OCI-LY1 (cell line): ENCODE measurements at regions not wholly inside any gene's neighbourhood (a gene's known extent, or its start where the extent isn't known, plus 50 kb on each side); places are given as distances from the start of the nearest gene placed in this dataset.

ENCODE experiments used
- H2AFZ ChIP-seq: fragments of 200-600 bp; sonication (generic), shearing (Covaris generic); 2 replicates; pipeline ENCODE4 v1.6.0; 2014; ENCODE audit warnings: antibody characterized with exemption, mild to moderate bottlenecking, low read length
- H3F3A ChIP-seq: fragments of 200-600 bp; sonication (generic), shearing (Covaris generic); 2 replicates; pipeline ENCODE4 v1.6.0; 2014; ENCODE audit warnings: mild to moderate bottlenecking, antibody characterized with exemption, low read length, moderate library complexity; ENCODE audit not compliant: insufficient read depth
- H3K27ac ChIP-seq: fragments of 200-600 bp; sonication (generic); 2 replicates; pipeline ENCODE4 v1.5.1; 2014; ENCODE audit warnings: low read length, mixed run types, mild to moderate bottlenecking, low read depth; ENCODE audit not compliant: poor library complexity, severe bottlenecking
- H3K27me3 ChIP-seq: fragments of 200-600 bp; sonication (generic); 2 replicates; pipeline ENCODE4 v1.6.0; 2014; ENCODE audit warnings: antibody characterized with exemption, mild to moderate bottlenecking, low read length, moderate library complexity; ENCODE audit not compliant: insufficient read depth
- H3K36me3 ChIP-seq: fragments of 200-600 bp; sonication (generic); 2 replicates; pipeline ENCODE4 v1.6.1; 2014; ENCODE audit warnings: mild to moderate bottlenecking, antibody characterized with exemption, low read length, moderate library complexity, mixed read lengths; ENCODE audit not compliant: insufficient read depth
- H3K4me1 ChIP-seq: fragments of 200-600 bp; sonication (generic); 2 replicates; pipeline ENCODE4 v1.5.1; 2014; ENCODE audit warnings: mild to moderate bottlenecking, low read length, moderate library complexity; ENCODE audit not compliant: insufficient read depth, severe bottlenecking
- H3K4me2 ChIP-seq: fragments of 200-600 bp; sonication (generic), shearing (Covaris generic); 2 replicates; pipeline ENCODE4 v1.6.1; 2014; ENCODE audit warnings: low read length
- H3K4me3 ChIP-seq: fragments of 200-600 bp; sonication (generic); 2 replicates; pipeline ENCODE4 v1.5.1; 2014; ENCODE audit warnings: low read length, low read depth, mild to moderate bottlenecking, mixed read lengths; ENCODE audit not compliant: poor library complexity, severe bottlenecking
- H3K79me2 ChIP-seq: fragments of 200-600 bp; shearing (Covaris generic); 2 replicates; pipeline ENCODE4 v1.6.1; 2016; ENCODE audit warnings: mixed run types, low read length, mixed read lengths; ENCODE audit not compliant: insufficient read depth
- H3K9ac ChIP-seq: fragments of 200-600 bp; sonication (generic), shearing (Covaris generic); 2 replicates; pipeline ENCODE4 v1.6.1; 2014; ENCODE audit warnings: mild to moderate bottlenecking, low read length, mixed read lengths
- H3K9me2 ChIP-seq: fragments of 200-600 bp; sonication (generic), shearing (Covaris generic); 2 replicates; pipeline ENCODE4 v1.6.1; 2014; ENCODE audit warnings: low read depth, mild to moderate bottlenecking, low read length, mixed read lengths
- H3K9me3 ChIP-seq: fragments of 200-600 bp; shearing (Covaris generic); 2 replicates; pipeline ENCODE4 v1.6.1; 2014; ENCODE audit warnings: low read length, mixed read lengths
- H4K20me1 ChIP-seq: fragments of 200-600 bp; sonication (generic), shearing (Covaris generic); 2 replicates; pipeline ENCODE4 v1.6.0; 2016; ENCODE audit warnings: mild to moderate bottlenecking, low read length; ENCODE audit not compliant: insufficient read depth
- EZH2 ChIP-seq: fragments of 200-600 bp; sonication (generic), shearing (Covaris generic); IDR thresholded peaks from 2 replicates; pipeline ENCODE4 v1.8.0; 2017; ENCODE audit warnings: borderline replicate concordance, mixed run types, mild to moderate bottlenecking, antibody characterized with exemption, low read length, moderate library complexity, mixed read lengths
- TF ChIP-seq, protein P1 (sequence below): fragments of 200-600 bp; sonication (generic), shearing (Covaris generic); IDR thresholded peaks from 2 replicates; pipeline ENCODE4 v1.5.1; 2017; ENCODE audit warnings: mild to moderate bottlenecking, antibody characterized with exemption, low read length, moderate library complexity, mixed read lengths

DNA sequence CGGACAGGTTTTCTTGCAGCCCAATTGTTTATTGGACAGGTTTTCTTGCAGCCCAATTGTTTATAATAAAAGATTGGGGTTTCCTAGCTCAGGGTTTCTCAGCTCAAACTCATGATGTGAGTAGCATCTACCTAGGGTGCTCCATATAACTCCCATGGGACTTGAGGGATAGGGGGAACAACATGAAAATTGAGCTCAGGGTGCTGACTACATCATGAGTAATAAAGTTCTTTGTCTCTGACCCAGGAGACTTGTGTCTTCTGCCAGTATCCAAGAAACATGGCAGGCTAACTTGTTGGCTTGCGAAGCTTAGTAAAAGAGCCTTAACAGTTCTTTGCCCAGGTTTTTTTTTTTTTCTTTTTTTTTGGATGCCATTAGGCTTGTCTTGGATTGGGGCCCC lies 59.2 kb upstream of the MYCBP2 start:
- no peaks in the 10 kb centered on the region for H3K4me1 ChIP-seq
- H3K79me2 ChIP-seq: no peaks in the 10 kb centered on the region
- H3K36me3 ChIP-seq: no peaks in the 10 kb centered on the region
- no peaks in the 10 kb centered on the region for H3K9me2 ChIP-seq
- H3K27me3 ChIP-seq: peaks cover 5% of the 10 kb centered on the region; the same call in 1 of the 2 replicates
- no peak overlapping the region for H3K4me3 ChIP-seq
- H3F3A ChIP-seq: no peaks in the 10 kb centered on the region
- no peak overlapping the region for H3K27ac ChIP-seq
- no peak for TF ChIP-seq EZH2
- TF ChIP-seq, protein P1, sequence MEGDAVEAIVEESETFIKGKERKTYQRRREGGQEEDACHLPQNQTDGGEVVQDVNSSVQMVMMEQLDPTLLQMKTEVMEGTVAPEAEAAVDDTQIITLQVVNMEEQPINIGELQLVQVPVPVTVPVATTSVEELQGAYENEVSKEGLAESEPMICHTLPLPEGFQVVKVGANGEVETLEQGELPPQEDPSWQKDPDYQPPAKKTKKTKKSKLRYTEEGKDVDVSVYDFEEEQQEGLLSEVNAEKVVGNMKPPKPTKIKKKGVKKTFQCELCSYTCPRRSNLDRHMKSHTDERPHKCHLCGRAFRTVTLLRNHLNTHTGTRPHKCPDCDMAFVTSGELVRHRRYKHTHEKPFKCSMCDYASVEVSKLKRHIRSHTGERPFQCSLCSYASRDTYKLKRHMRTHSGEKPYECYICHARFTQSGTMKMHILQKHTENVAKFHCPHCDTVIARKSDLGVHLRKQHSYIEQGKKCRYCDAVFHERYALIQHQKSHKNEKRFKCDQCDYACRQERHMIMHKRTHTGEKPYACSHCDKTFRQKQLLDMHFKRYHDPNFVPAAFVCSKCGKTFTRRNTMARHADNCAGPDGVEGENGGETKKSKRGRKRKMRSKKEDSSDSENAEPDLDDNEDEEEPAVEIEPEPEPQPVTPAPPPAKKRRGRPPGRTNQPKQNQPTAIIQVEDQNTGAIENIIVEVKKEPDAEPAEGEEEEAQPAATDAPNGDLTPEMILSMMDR: no peak
- H3K9ac ChIP-seq: no peak overlapping the region
- H3K9me3 ChIP-seq: no peaks in the 10 kb centered on the region
- H4K20me1 ChIP-seq: no peaks in the 10 kb centered on the region
- no peak overlapping the region for H3K4me2 ChIP-seq
- no peak overlapping the region for H2AFZ ChIP-seq

GRCh38 chr13:77384999-77385398 lies 58.1 kb upstream of the MYCBP2 start:
- Histone ChIP-seq H3K79me2 (no peaks in the 10 kb centered on the region), H3K36me3 (no peaks in the 10 kb centered on the region), H4K20me1 (no peaks in the 10 kb centered on the region), H3K9me3 (no peaks in the 10 kb centered on the region), H3K9ac (no peak overlapping the region), H3K27me3 (peaks cover 5% of the 10 kb centered on the region; the same call in 1 of the 2 replicates), H3F3A (no peaks in the 10 kb centered on the region), H2AFZ (no peak overlapping the region), H3K9me2 (no peaks in the 10 kb centered on the region), H3K27ac (no peak overlapping the region), H3K4me1 (no peaks in the 10 kb centered on the region), H3K4me2 (no peak overlapping the region), H3K4me3 (no peak overlapping the region)
- TF ChIP-seq, protein P1: no peak
- no peak for TF ChIP-seq EZH2

- no peaks in the 10 kb centered on the region for H4K20me1 ChIP-seq
- no peaks in the 10 kb centered on the region for H3K9me2 ChIP-seq
- H3K9ac ChIP-seq: no peak overlapping the region
- H3K4me3 ChIP-seq: no peak overlapping the region
- H3K27ac ChIP-seq: no peak overlapping the region
- no peaks in the 10 kb centered on the region for H3K9me3 ChIP-seq
- H3K27me3 ChIP-seq: no peaks in the 10 kb centered on the region; the same call in 1 of the 2 replicates
- H3K79me2 ChIP-seq: no peaks in the 10 kb centered on the region
- no peak overlapping the region for H2AFZ ChIP-seq
- H3K4me1 ChIP-seq: no peaks in the 10 kb centered on the region
- H3K36me3 ChIP-seq: no peaks in the 10 kb centered on the region
- TF ChIP-seq, protein P1: no peak
- no peak for TF ChIP-seq EZH2
- H3K4me2 ChIP-seq: no peak overlapping the region
- H3F3A ChIP-seq: no peaks in the 10 kb centered on the region
Observed at GRCh38 chr13:77383097-77383496, 56.2 kb upstream of the MYCBP2 start.
